HG02759 (cell line): ENCODE measurements at regions not wholly inside any gene's neighbourhood (a gene's known extent, or its start where the extent isn't known, plus 50 kb on each side); places are given as distances from the start of the nearest gene placed in this dataset.
A peak's percentile ranks its signal among the peaks of the same experiment; 100 is the strongest.
"Not testable (repeated sequence)": the region's sequence is repeated elsewhere in the genome, so short reads cannot be mapped to it uniquely, and the experiment has no call there.

Experiments
- ATAC-seq: cut with Tn5 transposase; IDR thresholded peaks from one replicate; pipeline ENCODE4 v1.9.1; 2021; ENCODE audit warnings: mild to moderate bottlenecking, moderate library complexity; ENCODE audit not compliant: unreplicated experiment

DNA sequence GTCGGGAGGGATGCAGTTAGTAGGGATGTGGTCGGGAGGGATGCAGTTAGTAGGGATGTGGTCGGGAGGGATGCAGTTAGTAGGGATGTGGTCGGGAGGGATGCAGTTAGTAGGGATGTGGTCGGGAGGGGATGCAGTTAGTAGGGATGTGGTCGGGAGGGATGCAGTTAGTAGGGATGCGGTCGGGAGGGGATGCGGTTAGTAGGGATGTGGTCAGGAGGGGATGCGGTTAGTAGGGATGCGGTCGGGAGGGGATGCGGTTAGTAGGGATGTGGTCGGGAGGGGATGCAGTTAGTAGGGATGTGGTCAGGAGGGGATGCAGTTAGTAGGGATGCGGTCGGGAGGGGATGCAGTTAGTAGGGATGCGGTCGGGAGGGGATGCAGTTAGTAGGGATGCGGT is 96.2 kb downstream of the BDH1 start:
- ATAC-seq = not testable (repeated sequence)

DNA sequence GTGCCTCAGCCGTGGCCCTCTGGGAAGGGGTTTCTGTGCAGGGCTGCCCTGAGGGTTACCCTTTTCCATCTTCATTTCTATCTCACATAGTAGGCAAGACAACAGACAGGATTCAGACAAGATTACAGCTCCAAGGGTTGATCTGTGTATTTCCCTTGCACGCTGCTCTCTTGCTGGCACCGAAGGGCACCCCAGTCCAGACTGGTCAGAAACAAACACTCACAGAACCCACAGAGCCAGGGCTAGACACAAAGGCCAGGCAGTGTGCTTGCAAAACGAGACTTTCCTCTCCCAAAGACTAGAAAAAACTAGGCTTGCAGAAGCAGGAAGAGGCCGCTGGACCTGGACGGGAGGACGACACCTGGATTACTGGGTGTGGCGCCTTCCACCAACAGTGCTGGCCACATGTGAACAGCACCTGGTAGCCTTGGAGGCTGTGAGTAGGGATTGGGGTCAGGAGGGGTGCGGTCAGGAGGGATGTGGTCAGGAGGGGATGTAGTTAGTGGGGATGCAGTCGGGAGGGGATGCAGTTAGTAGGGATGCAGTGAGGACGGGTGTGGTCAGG is 96.8 kb downstream of the BDH1 start:
- no peak for ATAC-seq

DNA sequence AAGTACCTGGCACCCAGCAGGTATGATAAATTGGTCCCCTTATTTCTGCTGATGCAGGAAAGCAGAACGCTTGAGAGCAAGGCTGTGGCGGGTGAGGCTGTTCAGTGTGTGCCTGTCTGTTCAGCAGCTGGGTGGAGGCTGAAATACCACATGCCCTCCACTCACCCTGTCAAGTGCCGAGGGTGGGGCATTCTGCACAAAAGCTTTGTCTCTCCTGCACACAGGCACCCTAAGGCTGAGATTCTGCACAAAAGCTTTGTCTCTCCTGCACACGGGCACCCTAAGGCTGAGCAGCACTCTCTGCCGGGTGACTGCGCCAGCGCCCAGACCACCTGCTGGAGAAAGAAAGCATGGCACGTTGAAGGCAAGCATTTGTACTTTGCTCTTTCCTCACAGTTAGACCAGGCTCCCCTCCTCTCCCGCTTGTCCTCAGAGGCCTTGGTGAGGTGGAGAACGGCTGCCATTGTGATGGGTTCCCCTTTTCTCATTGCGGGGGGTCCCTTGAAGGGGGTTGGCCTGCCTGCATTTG is 97.5 kb downstream of the BDH1 start:
- peak; percentile 41 for ATAC-seq

DNA sequence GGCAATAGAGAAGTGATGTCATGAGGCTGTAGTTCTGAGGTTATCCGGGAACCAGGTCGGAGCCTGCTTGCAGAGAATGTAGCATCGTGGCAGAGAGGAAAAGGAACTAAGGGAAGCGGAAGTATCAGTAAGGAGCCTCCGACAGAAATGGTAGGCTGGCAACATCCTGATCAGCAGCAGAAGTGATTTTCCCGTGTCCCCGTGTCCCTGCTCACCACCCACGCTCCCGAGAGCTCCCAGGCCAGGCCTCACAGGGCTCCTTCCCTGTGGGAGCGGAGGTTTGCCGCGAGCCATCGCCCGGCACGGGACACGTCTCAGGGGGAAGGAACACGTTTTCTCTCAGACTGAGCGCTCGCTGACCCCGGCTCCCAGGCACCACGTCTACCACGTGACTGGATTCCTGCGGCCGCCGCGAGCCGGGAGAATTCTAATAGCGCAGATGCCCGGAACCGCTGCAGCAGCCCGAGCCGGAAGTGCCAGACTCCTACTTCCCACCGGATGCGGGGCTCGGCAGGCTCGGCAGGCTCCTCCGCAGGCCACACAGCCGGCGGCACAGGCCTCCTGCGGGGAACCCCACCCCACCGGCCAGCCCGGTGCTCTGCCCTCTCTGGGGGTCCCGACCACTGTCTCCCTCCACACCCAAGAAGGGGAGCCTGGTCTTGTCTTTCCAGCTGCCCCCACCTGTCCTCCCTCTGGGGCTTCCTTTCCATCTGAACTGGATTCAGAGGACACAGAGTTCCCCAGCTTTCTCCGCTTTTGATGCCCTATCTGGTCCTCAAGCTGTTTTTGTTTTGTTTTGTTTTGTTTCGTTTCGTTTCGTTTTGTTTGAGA is 99.3 kb downstream of the BDH1 start:
- peak; percentile 76 for ATAC-seq

DNA sequence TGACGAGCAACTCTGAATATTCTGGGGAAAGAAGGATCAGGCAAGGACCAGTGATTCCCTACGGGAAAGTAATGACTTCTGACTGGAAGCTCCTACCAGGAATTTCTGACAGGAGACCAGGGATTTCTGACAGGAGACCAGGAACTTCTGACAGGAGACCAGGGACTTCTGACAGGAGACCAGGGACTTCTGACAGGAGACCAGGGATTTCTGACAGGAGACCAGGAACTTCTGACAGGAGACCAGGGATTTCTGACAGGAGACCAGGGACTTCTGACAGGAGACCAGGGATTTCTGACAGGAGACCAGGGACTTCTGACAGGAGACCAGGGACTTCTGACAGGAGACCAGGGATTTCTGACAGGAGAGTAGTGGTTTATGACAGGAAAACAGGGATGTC is 100.9 kb downstream of the BDH1 start:
- ATAC-seq = not testable (repeated sequence)

DNA sequence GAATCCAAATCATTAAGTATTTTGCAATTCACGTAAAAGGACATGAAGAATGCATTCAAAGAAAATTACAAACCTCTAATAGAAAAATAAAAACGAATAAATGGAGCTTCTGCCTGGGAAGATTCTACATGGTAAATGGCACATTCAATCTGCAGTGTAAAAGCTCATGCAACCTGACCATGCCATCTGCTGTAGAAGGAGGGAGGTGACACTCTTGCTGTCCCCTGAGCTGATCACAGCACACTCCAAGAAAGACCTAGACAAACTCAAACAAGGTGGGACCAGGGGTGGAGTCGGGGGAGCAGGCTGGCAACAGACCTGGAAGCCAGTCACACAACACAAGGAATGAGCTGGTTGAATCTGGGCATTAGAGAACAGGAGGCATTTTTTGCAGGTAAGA is 101.8 kb downstream of the BDH1 start:
- ATAC-seq = no peak

DNA sequence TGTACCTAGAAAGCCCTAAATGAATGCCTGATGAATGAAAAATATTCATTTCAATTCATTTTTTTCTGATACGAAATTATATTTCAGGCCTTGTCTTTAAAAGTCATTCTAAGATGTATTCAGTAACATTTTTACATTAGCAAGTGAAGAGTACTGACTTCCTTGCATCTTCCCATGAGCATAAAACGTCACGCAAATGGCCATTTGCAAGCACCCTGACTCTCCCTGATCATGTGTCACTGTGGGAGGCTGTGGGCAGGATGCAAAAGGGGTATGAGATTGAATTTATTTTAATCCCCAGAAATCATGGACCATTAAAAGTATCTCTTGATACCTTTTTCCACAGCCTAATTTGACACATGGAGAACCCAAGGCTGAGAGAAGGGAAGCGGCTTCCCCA is 105.0 kb downstream of the BDH1 start:
- ATAC-seq = no peak

DNA sequence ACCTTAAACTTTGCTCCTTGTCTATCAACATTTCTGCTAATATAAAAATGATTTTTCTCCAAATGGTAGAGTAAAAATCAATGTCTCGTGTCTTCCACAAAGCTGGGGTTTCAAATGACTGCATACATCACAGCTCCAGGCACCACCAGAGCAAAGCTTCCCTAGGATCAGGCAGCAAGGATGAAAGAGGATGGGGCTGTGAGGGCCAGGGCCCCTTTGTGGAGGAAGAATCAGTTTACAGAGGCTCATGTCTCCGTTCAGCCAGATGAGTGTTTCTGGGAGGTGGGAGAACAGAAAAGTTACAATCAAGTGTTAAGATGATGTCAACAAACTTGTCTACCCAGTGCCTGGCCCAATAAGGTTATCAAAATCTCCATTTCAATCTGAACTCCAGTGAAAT is 105.5 kb downstream of the BDH1 start:
- ATAC-seq = no peak

DNA sequence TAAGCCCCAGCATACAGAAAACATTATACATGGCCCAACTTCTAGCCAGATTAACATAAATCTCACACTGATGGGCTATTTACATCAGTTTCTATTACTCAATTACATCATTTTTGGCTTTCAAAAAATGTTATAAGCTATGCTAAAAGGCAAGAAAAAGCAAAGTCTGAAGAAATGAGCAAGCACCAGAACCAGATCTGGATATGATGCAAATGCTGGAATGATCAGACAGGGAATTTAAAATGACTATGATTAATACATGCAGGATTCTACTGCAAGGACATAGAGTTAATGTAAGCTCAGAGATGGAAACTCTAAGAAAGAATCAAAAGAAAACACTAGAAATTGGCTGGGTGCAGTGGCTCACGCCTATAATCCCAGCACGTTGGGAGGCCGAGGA is 106.6 kb downstream of the BDH1 start:
- not testable (repeated sequence) for ATAC-seq

DNA sequence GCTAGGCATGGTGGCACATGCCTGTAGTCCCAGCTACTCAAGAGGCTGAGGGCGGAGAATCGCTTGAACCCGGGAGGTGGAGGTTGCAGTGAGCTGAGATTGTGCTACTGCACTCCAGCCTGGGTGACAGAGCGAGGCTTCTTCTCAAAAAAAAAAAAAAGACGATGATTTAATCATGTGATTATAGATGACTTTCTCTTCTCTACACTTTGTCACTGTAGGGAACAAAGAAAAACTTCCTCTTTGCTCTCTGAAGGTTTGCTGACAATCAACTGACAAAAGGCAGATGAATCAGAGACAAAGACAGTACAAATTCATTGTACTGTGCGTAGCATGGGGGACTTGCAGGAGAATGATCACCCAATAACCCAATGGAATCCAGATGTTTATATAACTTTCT is 108.0 kb downstream of the BDH1 start:
- not testable (repeated sequence) for ATAC-seq

DNA sequence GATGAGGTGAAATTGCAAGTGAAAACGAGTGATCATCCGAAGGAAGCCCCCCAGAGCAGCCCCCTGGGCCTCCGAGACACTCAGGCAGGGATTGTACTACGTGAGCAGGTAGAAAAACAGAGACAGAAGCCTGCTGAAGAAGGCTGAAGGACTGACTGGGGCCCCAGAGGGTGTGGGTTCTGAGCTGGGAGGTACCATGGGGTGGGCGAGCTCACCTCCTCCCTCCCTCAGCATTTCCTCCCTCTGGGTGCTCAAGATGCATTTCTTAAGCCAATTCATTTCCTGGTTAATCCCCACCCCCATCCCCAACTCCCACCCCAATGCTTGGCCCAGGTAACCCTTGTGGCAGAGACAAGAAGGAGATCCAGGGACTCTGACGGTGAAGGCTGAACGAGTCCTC is 108.7 kb downstream of the BDH1 start:
- no peak for ATAC-seq

DNA sequence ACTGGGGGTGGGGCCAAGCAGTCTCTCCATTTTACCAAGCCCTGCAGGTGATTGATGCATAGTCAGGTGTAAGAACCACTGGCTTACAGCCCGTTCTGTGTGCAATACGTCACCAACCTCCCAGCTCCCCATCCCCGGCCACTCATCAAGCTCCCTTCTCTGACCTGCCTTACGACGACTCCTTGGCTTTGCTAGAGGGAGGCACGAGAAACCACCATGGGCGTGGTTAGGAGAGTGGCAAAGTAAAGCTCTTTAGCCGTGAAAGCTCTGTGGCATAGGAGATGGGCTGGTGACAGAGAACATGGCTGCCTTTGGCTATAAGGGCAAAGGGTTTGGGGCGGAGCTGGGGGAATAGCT is 109.1 kb downstream of the BDH1 start:
- no peak for ATAC-seq

DNA sequence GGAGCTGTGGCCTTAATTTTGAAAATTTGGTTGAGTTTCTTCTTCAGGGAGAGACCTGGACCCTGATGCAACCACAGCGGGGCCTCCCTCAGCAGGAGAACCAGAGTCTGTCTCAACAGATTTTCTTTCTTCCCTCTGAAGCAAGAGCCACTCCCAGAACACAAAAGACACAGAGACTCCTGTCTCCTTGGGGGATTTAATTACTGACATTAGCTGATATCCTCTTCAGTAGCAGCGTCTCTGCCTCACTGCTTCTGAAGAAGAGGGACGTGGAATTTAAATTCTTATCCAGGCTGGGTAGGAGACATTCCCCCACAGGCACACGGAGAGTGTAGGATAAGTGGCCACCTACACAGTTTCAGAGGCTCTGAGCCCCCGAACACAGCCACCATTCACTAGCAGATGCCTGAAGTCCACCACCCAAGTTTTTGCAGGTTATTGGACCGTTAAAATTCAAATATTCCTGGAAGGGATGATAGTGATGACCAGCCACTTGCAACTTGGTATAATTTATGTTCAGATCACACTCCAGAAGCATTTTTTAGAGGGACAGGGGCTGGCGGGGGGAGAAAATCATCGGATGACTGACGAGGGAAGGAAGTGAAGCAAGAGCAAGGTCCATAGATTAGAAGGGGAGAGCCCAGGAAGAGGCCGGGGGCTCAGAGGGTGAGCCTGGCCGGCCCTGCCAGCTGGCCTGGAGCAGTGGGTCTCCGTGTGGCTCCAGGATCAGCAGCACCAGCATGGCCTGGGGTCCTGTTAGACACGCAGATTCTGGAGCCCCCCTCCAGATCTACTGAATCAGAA is 109.7 kb downstream of the BDH1 start:
- no peak for ATAC-seq

DNA sequence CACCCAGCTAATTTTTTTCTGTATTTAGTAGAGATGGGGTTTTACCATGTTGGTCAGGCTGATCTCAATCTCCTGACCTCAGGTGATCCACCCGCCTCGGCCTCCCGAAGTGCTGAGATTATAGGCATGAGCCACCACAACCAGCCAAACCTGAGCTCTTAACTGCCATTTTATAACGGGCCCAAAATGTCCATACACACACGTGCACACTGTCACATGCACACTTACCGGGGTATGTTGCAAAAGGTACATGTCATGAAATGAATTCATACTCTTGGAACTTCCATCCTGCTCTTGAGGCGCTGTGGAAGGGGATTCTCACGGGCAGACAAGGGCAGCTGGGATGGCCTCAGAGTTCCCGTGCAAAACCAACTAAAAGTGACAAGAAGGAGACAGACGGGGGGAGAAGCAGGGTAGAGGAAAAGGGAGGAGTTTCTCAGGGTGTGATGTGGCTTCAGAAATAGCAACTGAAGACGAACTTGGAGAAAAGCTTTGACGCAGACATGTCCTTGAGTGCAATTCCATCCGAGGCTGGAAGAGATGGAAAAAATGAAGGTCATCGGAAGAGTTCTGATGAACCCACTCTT is 110.9 kb downstream of the BDH1 start:
- no peak for ATAC-seq

DNA sequence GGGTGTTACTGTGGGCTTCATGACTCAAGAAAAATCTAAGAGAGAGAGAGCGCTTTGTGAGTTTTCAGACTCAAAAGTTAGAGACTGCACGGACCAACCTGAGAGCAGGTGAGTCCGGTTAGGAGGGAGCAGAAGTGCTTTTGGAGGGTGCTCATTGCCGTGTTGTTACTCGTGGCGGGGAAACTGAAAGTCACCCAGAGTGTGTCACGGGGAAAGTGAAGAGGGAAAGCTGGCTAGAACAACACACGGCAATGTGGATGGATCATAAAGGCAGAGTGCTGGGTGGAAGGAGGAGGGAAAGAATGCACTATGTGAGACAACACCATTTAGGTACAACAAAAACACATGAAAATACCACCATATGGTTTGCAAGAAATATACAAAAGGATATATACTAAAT is 112.3 kb downstream of the BDH1 start:
- ATAC-seq = no peak

DNA sequence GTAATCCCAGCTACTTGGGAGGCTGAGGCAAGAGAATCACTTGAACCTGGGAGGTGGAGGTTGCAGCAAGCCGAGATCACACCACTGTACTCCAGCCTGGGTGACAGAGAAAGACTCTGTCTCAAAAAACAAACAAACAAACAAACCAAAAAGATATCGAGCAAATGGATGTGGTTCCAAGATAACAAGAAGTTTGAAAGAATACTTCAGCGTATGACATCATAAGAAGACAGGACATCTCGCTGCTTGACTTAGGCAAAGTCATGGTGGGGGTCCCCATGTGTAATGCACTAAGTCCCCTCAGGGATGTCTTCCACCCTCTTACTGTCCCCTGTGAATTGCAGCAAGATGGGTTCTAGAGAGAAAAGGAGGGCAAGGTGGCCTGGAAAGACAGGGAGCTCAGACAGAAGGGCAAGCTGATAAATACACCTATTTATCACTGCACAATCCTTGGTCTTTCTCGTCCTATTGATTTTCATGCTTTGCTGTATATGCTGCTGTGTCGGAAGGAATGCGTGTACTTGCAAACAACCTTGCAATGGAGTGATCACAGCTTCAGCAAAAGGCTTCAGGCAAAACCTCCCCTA is 115.0 kb downstream of the BDH1 start:
- ATAC-seq = no peak

DNA sequence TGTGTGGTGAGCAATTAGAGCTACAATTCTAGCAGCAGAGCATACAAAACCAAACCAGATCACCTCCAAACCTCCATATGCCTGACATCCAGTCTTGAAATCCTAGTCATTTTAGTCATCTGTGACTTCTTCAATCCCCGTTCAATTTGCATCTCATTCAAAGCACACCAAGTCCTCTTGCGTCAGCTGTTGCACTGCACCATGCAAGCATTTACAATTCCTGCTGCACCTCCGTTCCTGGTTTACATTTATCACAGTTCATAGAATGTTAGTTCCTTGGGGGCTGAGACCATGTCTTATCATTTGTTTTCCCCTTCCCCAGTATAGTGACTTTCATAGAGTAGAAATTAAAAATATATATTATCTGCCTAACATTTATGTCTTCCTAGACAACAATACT is 116.9 kb downstream of the BDH1 start:
- no peak for ATAC-seq

DNA sequence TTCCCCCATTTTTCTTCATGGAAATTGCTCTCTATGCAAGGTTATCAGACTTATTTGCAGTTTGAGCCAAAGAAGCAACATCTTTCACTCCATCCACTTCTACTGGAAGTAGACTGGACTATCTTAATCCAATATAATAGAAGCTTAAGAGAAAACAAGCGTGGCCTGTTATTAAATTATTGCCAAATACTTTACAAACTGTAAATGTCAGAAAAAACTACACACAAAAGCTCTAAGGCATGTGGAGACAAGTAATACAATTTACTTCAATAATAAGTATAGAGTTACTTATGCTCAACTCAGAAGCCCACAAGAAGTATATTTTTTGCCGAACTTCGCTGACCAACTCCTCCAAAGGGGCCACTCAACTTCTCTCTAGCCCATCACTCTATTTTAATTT is 120.3 kb downstream of the BDH1 start:
- no peak for ATAC-seq

DNA sequence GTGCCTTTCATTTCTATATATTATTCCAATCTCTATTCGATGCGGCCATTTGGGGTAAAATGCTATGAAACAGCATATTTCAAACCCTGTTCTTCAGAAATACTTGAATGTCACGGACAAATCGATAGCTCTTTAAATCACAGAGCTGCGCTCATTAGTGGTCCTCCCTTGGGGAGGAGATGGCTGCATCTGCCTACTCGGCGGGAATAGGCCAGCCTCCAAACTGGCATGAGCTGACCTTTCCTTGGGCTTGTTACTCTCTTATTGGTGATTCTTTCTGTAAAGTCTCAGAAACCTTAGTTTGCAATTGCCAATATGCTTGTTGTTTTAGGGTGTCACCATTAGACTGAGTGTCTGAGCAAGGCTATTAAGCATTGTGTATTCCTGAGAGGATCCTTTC is 120.9 kb downstream of the BDH1 start:
- no peak for ATAC-seq

DNA sequence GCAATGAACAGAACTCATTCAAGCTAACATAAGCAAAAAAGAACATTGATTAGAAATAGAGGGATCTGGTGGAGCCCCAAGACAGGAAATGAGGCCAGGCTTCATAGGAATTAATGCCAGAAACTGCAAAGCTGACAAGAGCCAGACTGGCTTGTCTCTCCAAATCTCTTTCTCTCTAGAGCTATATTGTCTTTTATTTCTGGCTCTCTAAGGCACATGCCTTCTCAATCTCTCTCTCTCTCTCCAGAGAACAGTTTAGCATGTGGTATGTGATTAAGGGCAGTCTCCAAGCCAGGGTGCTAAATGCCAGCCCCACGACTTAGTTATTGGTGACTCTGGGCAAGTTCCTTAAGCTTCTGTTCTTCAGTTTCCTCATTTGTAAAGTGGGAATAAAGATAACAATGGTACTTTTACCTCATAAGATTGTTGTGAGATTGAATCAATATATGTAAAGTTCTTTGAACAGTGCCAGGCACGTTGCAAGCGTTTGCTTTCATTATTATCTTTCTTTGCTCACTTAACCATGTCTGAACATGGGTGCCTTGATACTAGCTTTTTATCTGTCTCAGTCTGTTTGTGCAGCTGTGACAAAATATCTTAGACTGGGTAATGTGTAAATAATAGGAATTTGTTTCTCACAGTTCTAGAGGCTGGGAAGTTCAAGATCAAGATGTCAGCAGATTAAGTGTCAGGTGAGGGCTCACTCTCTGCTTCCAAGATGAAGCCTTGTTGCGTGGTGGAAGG is 123.2 kb downstream of the BDH1 start:
- ATAC-seq = no peak
